ENCODE measurements at regions not wholly inside any gene's neighbourhood (a gene's known extent, or its start where the extent isn't known, plus 50 kb on each side); places are given as distances from the start of the nearest gene placed in this dataset.

- no peaks in the 10 kb centered on the region for H3K27me3 ChIP-seq
- DNase-seq (ENCODE audit: low spot score in 2 of 2) = peak; percentile 74 to 79
- WGBS = 19% methylated on average over 6 of the region's 6 CpGs
These were observed 329.4 kb upstream of the CDH5 start for GRCh38 chr16:66036793-66037715.

GRCh38 chr16:66036184-66036583, 330.3 kb upstream of the CDH5 start:
- Histone ChIP-seq H3K4me1 (peaks cover 19% of the 10 kb centered on the region), H3K4me3 (no peak overlapping the region), H3K27me3 (no peaks in the 10 kb centered on the region), H3K9me3 (no peaks in the 10 kb centered on the region), H3K27ac (peak overlapping the region; percentile 24), H3K36me3 (no peaks in the 10 kb centered on the region)
- TF ChIP-seq POLR2A (IDR thresholded peaks at IDR 0.05) = no peak
- TF ChIP-seq, protein P1, sequence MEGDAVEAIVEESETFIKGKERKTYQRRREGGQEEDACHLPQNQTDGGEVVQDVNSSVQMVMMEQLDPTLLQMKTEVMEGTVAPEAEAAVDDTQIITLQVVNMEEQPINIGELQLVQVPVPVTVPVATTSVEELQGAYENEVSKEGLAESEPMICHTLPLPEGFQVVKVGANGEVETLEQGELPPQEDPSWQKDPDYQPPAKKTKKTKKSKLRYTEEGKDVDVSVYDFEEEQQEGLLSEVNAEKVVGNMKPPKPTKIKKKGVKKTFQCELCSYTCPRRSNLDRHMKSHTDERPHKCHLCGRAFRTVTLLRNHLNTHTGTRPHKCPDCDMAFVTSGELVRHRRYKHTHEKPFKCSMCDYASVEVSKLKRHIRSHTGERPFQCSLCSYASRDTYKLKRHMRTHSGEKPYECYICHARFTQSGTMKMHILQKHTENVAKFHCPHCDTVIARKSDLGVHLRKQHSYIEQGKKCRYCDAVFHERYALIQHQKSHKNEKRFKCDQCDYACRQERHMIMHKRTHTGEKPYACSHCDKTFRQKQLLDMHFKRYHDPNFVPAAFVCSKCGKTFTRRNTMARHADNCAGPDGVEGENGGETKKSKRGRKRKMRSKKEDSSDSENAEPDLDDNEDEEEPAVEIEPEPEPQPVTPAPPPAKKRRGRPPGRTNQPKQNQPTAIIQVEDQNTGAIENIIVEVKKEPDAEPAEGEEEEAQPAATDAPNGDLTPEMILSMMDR (IDR thresholded peaks at IDR 0.05) = no peak
- TF ChIP-seq POLR2AphosphoS5 (IDR thresholded peaks at IDR 0.05) = no peak
- no peak for TF ChIP-seq EP300 (IDR thresholded peaks at IDR 0.05)
- WGBS = 60% methylated on average over 7 of the region's 7 CpGs
- DNase-seq (ENCODE audit: low spot score in 2 of 2) = peak in 1 of 2 donors; percentile 12

More at GRCh38 chr16:66036793-66037715, 329.4 kb upstream of the CDH5 start:
- no peaks in the 10 kb centered on the region for H3K9me3 ChIP-seq
- peaks cover 19% of the 10 kb centered on the region for H3K4me1 ChIP-seq
- no peaks in the 10 kb centered on the region for H3K36me3 ChIP-seq
- H3K4me3 ChIP-seq = no peak overlapping the region
- TF ChIP-seq POLR2A (IDR thresholded peaks at IDR 0.05) (no peak), EP300 (IDR thresholded peaks at IDR 0.05) (no peak), POLR2AphosphoS5 (IDR thresholded peaks at IDR 0.05) (peak in 2 of 3 donors; percentile 52 to 87)
- TF ChIP-seq, protein P1 (IDR thresholded peaks at IDR 0.05) = no peak
- peak overlapping the region; percentile 39 for H3K27ac ChIP-seq

- Histone ChIP-seq H3K27me3 (no peaks in the 10 kb centered on the region), H3K27ac (no peak overlapping the region), H3K4me3 (no peak overlapping the region), H3K36me3 (no peaks in the 10 kb centered on the region), H3K4me1 (peaks cover 19% of the 10 kb centered on the region), H3K9me3 (no peaks in the 10 kb centered on the region)
- TF ChIP-seq, protein P1 (IDR thresholded peaks at IDR 0.05) = no peak
- TF ChIP-seq POLR2AphosphoS5 (IDR thresholded peaks at IDR 0.05) = no peak
- TF ChIP-seq POLR2A (IDR thresholded peaks at IDR 0.05) = no peak
- TF ChIP-seq EP300 (IDR thresholded peaks at IDR 0.05) = no peak
- peak in 1 of 2 donors; percentile 71 for DNase-seq (ENCODE audit: low spot score in 2 of 2)
- WGBS = 100% methylated on average over 2 of the region's 3 CpGs
These were observed 331.4 kb upstream of the CDH5 start for GRCh38 chr16:66035096-66035495.

GRCh38 chr16:66032841-66033240, 333.6 kb upstream of the CDH5 start:
- TF ChIP-seq POLR2A (IDR thresholded peaks at IDR 0.05) = no peak
- no peak for TF ChIP-seq EP300 (IDR thresholded peaks at IDR 0.05)
- TF ChIP-seq, protein P1 (IDR thresholded peaks at IDR 0.05) = no peak
- no peak for TF ChIP-seq POLR2AphosphoS5 (IDR thresholded peaks at IDR 0.05)
- Histone ChIP-seq H3K4me3 (no peak overlapping the region), H3K4me1 (peaks cover 23% of the 10 kb centered on the region), H3K27ac (no peak overlapping the region), H3K27me3 (no peaks in the 10 kb centered on the region), H3K9me3 (no peaks in the 10 kb centered on the region), H3K36me3 (no peaks in the 10 kb centered on the region)
- 88% methylated on average over 7 of the region's 7 CpGs for WGBS
- DNase-seq (ENCODE audit: low spot score in 2 of 2) = peak in 1 of 2 donors; percentile 4

- TF ChIP-seq, protein P1 (IDR thresholded peaks at IDR 0.05) = no peak
- Histone ChIP-seq H3K4me1 (peaks cover 7% of the 10 kb centered on the region), H3K27ac (no peak overlapping the region), H3K9me3 (no peaks in the 10 kb centered on the region), H3K36me3 (no peaks in the 10 kb centered on the region), H3K4me3 (no peak overlapping the region), H3K27me3 (no peaks in the 10 kb centered on the region)
- DNase-seq (ENCODE audit: low spot score in 2 of 2) = peak in 1 of 2 donors; percentile 67
- WGBS = 76% methylated on average over 4 of the region's 4 CpGs
These were observed 336.5 kb upstream of the CDH5 start for GRCh38 chr16:66030036-66030435.

Measured in suprapubic skin (tissue), 4 donors.